ENCODE measurements at regions not wholly inside any gene's neighbourhood (a gene's known extent, or its start where the extent isn't known, plus 50 kb on each side); places are given as distances from the start of the nearest gene placed in this dataset.
"Not testable (repeated sequence)": the region's sequence is repeated elsewhere in the genome, so short reads cannot be mapped to it uniquely, and the experiment has no call there.

- DNase-seq (ENCODE audit: low read depth in 2 of 2) = no peak
These were observed 295.7 kb upstream of the PRKD1 start for GRCh38 chr14:30223385-30223785.

- DNase-seq (ENCODE audit: low read depth in 2 of 2) = no peak
These were observed 296.3 kb upstream of the PRKD1 start for GRCh38 chr14:30223966-30224365.

GRCh38 chr14:30225176-30225575 is 297.5 kb upstream of the PRKD1 start:
- DNase-seq (ENCODE audit: low read depth in 2 of 2) = no peak

- DNase-seq (ENCODE audit: low read depth in 2 of 2) = no peak
These were observed 299.8 kb upstream of the PRKD1 start for GRCh38 chr14:30227436-30227835.

- DNase-seq (ENCODE audit: low read depth in 2 of 2) = no peak
These were observed 300.2 kb upstream of the PRKD1 start for GRCh38 chr14:30227876-30228275.

GRCh38 chr14:30230719-30231118 is 303.1 kb upstream of the PRKD1 start:
- DNase-seq (ENCODE audit: low read depth in 2 of 2) = no peak

- DNase-seq (ENCODE audit: low read depth in 2 of 2) = no peak
These were observed 307.3 kb upstream of the PRKD1 start for GRCh38 chr14:30234966-30235365.

- DNase-seq (ENCODE audit: low read depth in 2 of 2) = no peak
These were observed 307.8 kb upstream of the PRKD1 start for GRCh38 chr14:30235485-30235884.

GRCh38 chr14:30238936-30239335 is 311.3 kb upstream of the PRKD1 start:
- DNase-seq (ENCODE audit: low read depth in 2 of 2) = no peak

- no peak for DNase-seq (ENCODE audit: low read depth in 2 of 2)
These were observed 312.4 kb upstream of the PRKD1 start for GRCh38 chr14:30240018-30240417.

- no peak for DNase-seq (ENCODE audit: low read depth in 2 of 2)
These were observed 313.0 kb upstream of the PRKD1 start for GRCh38 chr14:30240685-30241084.

GRCh38 chr14:30242744-30243143 is 315.1 kb upstream of the PRKD1 start:
- no peak for DNase-seq (ENCODE audit: low read depth in 2 of 2)

GRCh38 chr14:30243207-30243606 is 315.6 kb upstream of the PRKD1 start:
- no peak for DNase-seq (ENCODE audit: low read depth in 2 of 2)

GRCh38 chr14:30243805-30244204 is 315.2 kb upstream of the G2E3 start:
- no peak for DNase-seq (ENCODE audit: low read depth in 2 of 2)

- not testable (repeated sequence) for DNase-seq (ENCODE audit: low read depth in 2 of 2)
These were observed 314.6 kb upstream of the G2E3 start for GRCh38 chr14:30244348-30244747.

- DNase-seq (ENCODE audit: low read depth in 2 of 2) = no peak
These were observed 307.9 kb upstream of the G2E3 start for GRCh38 chr14:30251017-30251416.

GRCh38 chr14:30251557-30252100 is 307.3 kb upstream of the G2E3 start:
- DNase-seq (ENCODE audit: low read depth in 2 of 2) = no peak

GRCh38 chr14:30252151-30252550 is 306.8 kb upstream of the G2E3 start:
- no peak for DNase-seq (ENCODE audit: low read depth in 2 of 2)

- no peak for DNase-seq (ENCODE audit: low read depth in 2 of 2)
These were observed 305.9 kb upstream of the G2E3 start for GRCh38 chr14:30252783-30253674.

GRCh38 chr14:30256627-30257026 is 302.3 kb upstream of the G2E3 start:
- no peak for DNase-seq (ENCODE audit: low read depth in 2 of 2)

GRCh38 chr14:30257946-30258661 is 300.9 kb upstream of the G2E3 start:
- no peak for DNase-seq (ENCODE audit: low read depth in 2 of 2)

GRCh38 chr14:30260833-30261607 is 297.9 kb upstream of the G2E3 start:
- DNase-seq (ENCODE audit: low read depth in 2 of 2) = no peak

Data from stimulated activated CD8-positive, alpha-beta memory T cell treated with anti-CD3 and anti-CD28 coated beads, Interleukin-2, amount 100 ng/mL, for 1 hour (primary cell).